Transverse colon (tissue), 4 donors: ENCODE measurements at regions not wholly inside any gene's neighbourhood (a gene's known extent, or its start where the extent isn't known, plus 50 kb on each side); places are given as distances from the start of the nearest gene placed in this dataset.

Source experiments
- POLR2A ChIP-seq: fragments of 450-650 bp; IDR thresholded peaks from one replicate; pipeline ENCODE4 v1.6.1; 2016; ENCODE audit warnings: antibody characterized with exemption, mild to moderate bottlenecking, moderate library complexity
- POLR2AphosphoS5 ChIP-seq, 3 donors: sonication (generic); formaldehyde crosslinking; IDR thresholded peaks; one replicate each; pipeline ENCODE4 v1.6.1; 2016; ENCODE audit warnings: antibody characterized with exemption in 3 of 3
- TF ChIP-seq, protein P1 (sequence below), 5 experiments: fragments of 200-600 bp in 3 of 5; fragments of 450-650 bp in 2 of 5; sonication (generic) in 3 of 5; IDR thresholded peaks; 1 replicate in 2 of 5; 2 replicates in 3 of 5; pipeline ENCODE4 v1.5.1; 2016 to 2017; ENCODE audit warnings: antibody characterized with exemption in 5 of 5, inconsistent platforms in 3 of 5, mild to moderate bottlenecking in 2 of 5, moderate library complexity in 1 of 5

DNA sequence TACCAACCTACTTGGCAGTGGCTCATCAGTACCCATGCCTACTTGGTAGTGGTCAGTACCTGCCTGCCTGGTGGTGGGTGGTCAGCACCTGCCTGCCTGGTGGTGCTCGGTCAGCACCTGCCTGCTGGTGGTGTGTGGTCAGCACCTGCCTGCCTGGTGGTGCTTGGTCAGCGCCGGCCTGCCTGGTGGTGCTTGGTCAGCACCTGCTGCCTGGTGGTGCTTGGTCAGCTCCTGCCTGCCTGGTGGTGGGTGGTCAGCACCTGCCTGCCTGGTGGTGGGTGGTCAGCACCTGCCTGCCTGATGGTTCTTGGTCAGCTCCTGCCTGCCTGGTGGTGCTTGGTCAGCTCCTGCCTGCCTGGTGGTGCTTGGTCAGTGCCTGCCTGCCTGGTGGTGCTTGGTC is 329.6 kb downstream of the RRAGC start:
- TF ChIP-seq, protein P1, sequence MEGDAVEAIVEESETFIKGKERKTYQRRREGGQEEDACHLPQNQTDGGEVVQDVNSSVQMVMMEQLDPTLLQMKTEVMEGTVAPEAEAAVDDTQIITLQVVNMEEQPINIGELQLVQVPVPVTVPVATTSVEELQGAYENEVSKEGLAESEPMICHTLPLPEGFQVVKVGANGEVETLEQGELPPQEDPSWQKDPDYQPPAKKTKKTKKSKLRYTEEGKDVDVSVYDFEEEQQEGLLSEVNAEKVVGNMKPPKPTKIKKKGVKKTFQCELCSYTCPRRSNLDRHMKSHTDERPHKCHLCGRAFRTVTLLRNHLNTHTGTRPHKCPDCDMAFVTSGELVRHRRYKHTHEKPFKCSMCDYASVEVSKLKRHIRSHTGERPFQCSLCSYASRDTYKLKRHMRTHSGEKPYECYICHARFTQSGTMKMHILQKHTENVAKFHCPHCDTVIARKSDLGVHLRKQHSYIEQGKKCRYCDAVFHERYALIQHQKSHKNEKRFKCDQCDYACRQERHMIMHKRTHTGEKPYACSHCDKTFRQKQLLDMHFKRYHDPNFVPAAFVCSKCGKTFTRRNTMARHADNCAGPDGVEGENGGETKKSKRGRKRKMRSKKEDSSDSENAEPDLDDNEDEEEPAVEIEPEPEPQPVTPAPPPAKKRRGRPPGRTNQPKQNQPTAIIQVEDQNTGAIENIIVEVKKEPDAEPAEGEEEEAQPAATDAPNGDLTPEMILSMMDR (IDR thresholded peaks at IDR 0.05) = no peak
- TF ChIP-seq POLR2A = no peak
- no peak for TF ChIP-seq POLR2AphosphoS5 (IDR thresholded peaks at IDR 0.05)
